OCI-LY1 (cell line): ENCODE measurements at regions not wholly inside any gene's neighbourhood (a gene's known extent, or its start where the extent isn't known, plus 50 kb on each side); places are given as distances from the start of the nearest gene placed in this dataset.
"Not testable (repeated sequence)": the region's sequence is repeated elsewhere in the genome, so short reads cannot be mapped to it uniquely, and the experiment has no call there.

Experiments used
- H2AFZ ChIP-seq: fragments of 200-600 bp; sonication (generic), shearing (Covaris generic); 2 replicates; pipeline ENCODE4 v1.6.0; 2014; ENCODE audit warnings: antibody characterized with exemption, mild to moderate bottlenecking, low read length
- H3F3A ChIP-seq: fragments of 200-600 bp; sonication (generic), shearing (Covaris generic); 2 replicates; pipeline ENCODE4 v1.6.0; 2014; ENCODE audit warnings: mild to moderate bottlenecking, antibody characterized with exemption, low read length, moderate library complexity; ENCODE audit not compliant: insufficient read depth
- H3K27ac ChIP-seq: fragments of 200-600 bp; sonication (generic); 2 replicates; pipeline ENCODE4 v1.5.1; 2014; ENCODE audit warnings: low read length, mixed run types, mild to moderate bottlenecking, low read depth; ENCODE audit not compliant: poor library complexity, severe bottlenecking
- H3K27me3 ChIP-seq: fragments of 200-600 bp; sonication (generic); 2 replicates; pipeline ENCODE4 v1.6.0; 2014; ENCODE audit warnings: antibody characterized with exemption, mild to moderate bottlenecking, low read length, moderate library complexity; ENCODE audit not compliant: insufficient read depth
- H3K36me3 ChIP-seq: fragments of 200-600 bp; sonication (generic); 2 replicates; pipeline ENCODE4 v1.6.1; 2014; ENCODE audit warnings: mild to moderate bottlenecking, antibody characterized with exemption, low read length, moderate library complexity, mixed read lengths; ENCODE audit not compliant: insufficient read depth
- H3K4me1 ChIP-seq: fragments of 200-600 bp; sonication (generic); 2 replicates; pipeline ENCODE4 v1.5.1; 2014; ENCODE audit warnings: mild to moderate bottlenecking, low read length, moderate library complexity; ENCODE audit not compliant: insufficient read depth, severe bottlenecking
- H3K4me2 ChIP-seq: fragments of 200-600 bp; sonication (generic), shearing (Covaris generic); 2 replicates; pipeline ENCODE4 v1.6.1; 2014; ENCODE audit warnings: low read length
- H3K4me3 ChIP-seq: fragments of 200-600 bp; sonication (generic); 2 replicates; pipeline ENCODE4 v1.5.1; 2014; ENCODE audit warnings: low read length, low read depth, mild to moderate bottlenecking, mixed read lengths; ENCODE audit not compliant: poor library complexity, severe bottlenecking
- H3K79me2 ChIP-seq: fragments of 200-600 bp; shearing (Covaris generic); 2 replicates; pipeline ENCODE4 v1.6.1; 2016; ENCODE audit warnings: mixed run types, low read length, mixed read lengths; ENCODE audit not compliant: insufficient read depth
- H3K9ac ChIP-seq: fragments of 200-600 bp; sonication (generic), shearing (Covaris generic); 2 replicates; pipeline ENCODE4 v1.6.1; 2014; ENCODE audit warnings: mild to moderate bottlenecking, low read length, mixed read lengths
- H3K9me2 ChIP-seq: fragments of 200-600 bp; sonication (generic), shearing (Covaris generic); 2 replicates; pipeline ENCODE4 v1.6.1; 2014; ENCODE audit warnings: low read depth, mild to moderate bottlenecking, low read length, mixed read lengths
- H3K9me3 ChIP-seq: fragments of 200-600 bp; shearing (Covaris generic); 2 replicates; pipeline ENCODE4 v1.6.1; 2014; ENCODE audit warnings: low read length, mixed read lengths
- H4K20me1 ChIP-seq: fragments of 200-600 bp; sonication (generic), shearing (Covaris generic); 2 replicates; pipeline ENCODE4 v1.6.0; 2016; ENCODE audit warnings: mild to moderate bottlenecking, low read length; ENCODE audit not compliant: insufficient read depth
- CTCF ChIP-seq: fragments of 200-600 bp; sonication (generic), shearing (Covaris generic); IDR thresholded peaks from 2 replicates; pipeline ENCODE4 v1.5.1; 2017; ENCODE audit warnings: mild to moderate bottlenecking, antibody characterized with exemption, low read length, moderate library complexity, mixed read lengths
- EZH2 ChIP-seq: fragments of 200-600 bp; sonication (generic), shearing (Covaris generic); IDR thresholded peaks from 2 replicates; pipeline ENCODE4 v1.8.0; 2017; ENCODE audit warnings: borderline replicate concordance, mixed run types, mild to moderate bottlenecking, antibody characterized with exemption, low read length, moderate library complexity, mixed read lengths

- TF ChIP-seq CTCF (no peak), EZH2 (no peak)
- no peaks in the 10 kb centered on the region for H3F3A ChIP-seq
- H3K36me3 ChIP-seq, result no peaks in the 10 kb centered on the region
- no peak overlapping the region for H3K4me3 ChIP-seq
- no peak overlapping the region for H2AFZ ChIP-seq
- no peaks in the 10 kb centered on the region for H3K9me3 ChIP-seq
- H3K9ac ChIP-seq, result no peak overlapping the region
- H3K79me2 ChIP-seq, result no peaks in the 10 kb centered on the region
- H3K4me1 ChIP-seq, result no peaks in the 10 kb centered on the region
- no peaks in the 10 kb centered on the region for H3K9me2 ChIP-seq
- no peaks in the 10 kb centered on the region for H4K20me1 ChIP-seq
- H3K4me2 ChIP-seq, result no peak overlapping the region
- no peaks in the 10 kb centered on the region for H3K27me3 ChIP-seq
- H3K27ac ChIP-seq, result no peak overlapping the region
Measured at GRCh38 chr16:7236824-7237410, 95.7 kb upstream of the RBFOX1 start.

- H3F3A ChIP-seq, result no peaks in the 10 kb centered on the region
- H4K20me1 ChIP-seq, result no peaks in the 10 kb centered on the region
- H2AFZ ChIP-seq, result no peak overlapping the region
- no peak overlapping the region for H3K4me3 ChIP-seq
- H3K9ac ChIP-seq, result no peak overlapping the region
- H3K27me3 ChIP-seq, result no peaks in the 10 kb centered on the region
- TF ChIP-seq EZH2 (no peak), CTCF (no peak)
- H3K79me2 ChIP-seq, result no peaks in the 10 kb centered on the region
- no peak overlapping the region for H3K27ac ChIP-seq
- no peaks in the 10 kb centered on the region for H3K9me2 ChIP-seq
- H3K4me2 ChIP-seq, result no peak overlapping the region
- no peaks in the 10 kb centered on the region for H3K36me3 ChIP-seq
- H3K4me1 ChIP-seq, result no peaks in the 10 kb centered on the region
- H3K9me3 ChIP-seq, result no peaks in the 10 kb centered on the region
Measured at GRCh38 chr16:7233975-7234374, 98.7 kb upstream of the RBFOX1 start.

- Histone ChIP-seq H3K4me1 (no peaks in the 10 kb centered on the region), H3K27me3 (no peaks in the 10 kb centered on the region), H3K36me3 (no peaks in the 10 kb centered on the region), H3K79me2 (no peaks in the 10 kb centered on the region), H3K27ac (no peak overlapping the region), H2AFZ (no peak overlapping the region), H3K4me3 (no peak overlapping the region), H4K20me1 (no peaks in the 10 kb centered on the region), H3K9me3 (no peaks in the 10 kb centered on the region), H3K9ac (no peak overlapping the region), H3K9me2 (no peaks in the 10 kb centered on the region), H3F3A (no peaks in the 10 kb centered on the region), H3K4me2 (no peak overlapping the region)
- TF ChIP-seq EZH2, result no peak
- TF ChIP-seq CTCF, result no peak
Measured at GRCh38 chr16:7231762-7232161, 100.9 kb upstream of the RBFOX1 start.

GRCh38 chr16:7229433-7230218, 103.0 kb upstream of the RBFOX1 start:
- not testable (repeated sequence) for H3K27me3 ChIP-seq, H3K4me3 ChIP-seq, H3K79me2 ChIP-seq, H3K9me2 ChIP-seq, H3K9me3 ChIP-seq, H3K9ac ChIP-seq, H3F3A ChIP-seq, H3K27ac ChIP-seq, H3K36me3 ChIP-seq, H4K20me1 ChIP-seq, H3K4me2 ChIP-seq, H3K4me1 ChIP-seq, H2AFZ ChIP-seq
